ENCODE measurements at regions not wholly inside any gene's neighbourhood (a gene's known extent, or its start where the extent isn't known, plus 50 kb on each side); places are given as distances from the start of the nearest gene placed in this dataset.

DNA sequence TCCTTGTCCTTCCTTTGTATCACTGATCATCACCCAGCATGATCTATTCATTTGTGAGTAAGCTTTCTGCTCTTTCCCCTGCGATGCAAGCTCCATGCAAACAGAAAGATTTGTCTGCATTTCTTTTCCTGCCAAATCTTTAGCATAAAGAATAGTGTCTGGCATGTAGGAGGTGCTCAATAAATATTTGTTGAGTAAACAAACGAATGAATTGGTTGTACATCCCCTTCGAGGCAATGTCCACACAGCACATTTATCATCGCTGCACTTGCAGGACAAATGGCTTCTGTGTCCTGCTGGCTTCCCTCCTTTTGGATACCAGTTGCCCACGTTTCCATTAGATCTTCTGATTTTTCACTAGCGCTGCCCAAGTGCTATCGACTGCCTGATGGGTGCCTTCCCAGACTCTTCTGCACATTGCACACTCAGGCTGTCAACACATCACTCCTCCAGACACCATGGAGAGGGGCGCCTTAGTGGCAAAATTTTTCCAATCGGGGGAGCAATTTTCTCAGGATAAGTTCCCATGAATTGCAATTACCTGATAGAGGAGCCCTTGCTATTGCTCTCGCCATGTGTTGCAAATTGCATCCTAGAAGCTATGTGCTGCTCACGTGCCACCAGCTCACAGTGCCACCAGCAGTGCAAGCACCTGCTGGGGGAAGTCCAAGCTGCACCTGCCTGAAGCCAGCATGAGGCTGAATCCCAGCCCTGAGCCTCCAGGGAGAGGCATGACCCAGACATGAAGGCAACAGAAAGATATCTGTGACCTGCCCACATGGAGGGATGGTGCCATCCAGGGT lies 206.6 kb downstream of the KIF26A start:
- peak; percentile 7 for DNase-seq

DNA sequence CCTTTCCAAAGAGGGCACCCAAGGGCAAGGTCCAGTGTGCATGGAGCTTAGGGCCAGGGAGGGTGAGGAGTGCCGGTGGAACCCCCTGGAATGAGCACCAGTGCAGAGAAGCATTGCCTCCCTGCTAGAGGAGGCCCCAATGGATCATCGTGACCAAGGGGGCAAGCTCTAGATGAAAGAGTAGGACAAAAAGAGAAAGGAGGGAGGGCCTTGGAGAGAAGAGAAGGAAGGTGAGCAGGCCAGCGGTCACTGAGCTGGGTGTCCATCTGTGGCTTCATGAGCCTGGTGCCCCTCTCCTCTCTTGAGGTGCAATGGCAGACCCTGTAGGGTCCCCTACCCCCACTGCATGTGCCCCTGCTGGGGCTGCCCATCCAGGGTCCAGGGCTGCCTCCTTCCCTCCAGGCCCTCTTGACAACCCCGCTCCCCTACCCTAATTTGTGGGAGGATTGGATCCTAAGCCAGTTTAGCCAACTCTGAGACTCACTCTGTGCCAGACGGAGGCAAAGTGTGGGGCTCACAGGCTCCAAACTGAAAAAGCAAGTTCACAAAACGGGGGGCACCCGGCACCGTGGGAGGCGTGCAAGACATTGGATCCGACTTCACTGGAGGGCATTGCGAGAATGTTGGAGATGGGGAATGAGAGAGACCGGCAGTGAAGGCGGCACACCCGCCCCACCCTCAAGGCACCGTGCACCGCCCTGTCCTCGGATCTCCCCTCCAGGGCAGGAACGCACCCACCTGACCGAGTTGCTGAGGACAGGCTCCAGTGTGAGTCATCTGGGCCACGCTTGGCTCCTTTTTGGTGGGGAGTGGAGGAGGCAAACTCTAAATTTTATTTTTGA lies 207.5 kb downstream of the KIF26A start:
- no peak for DNase-seq

DNA sequence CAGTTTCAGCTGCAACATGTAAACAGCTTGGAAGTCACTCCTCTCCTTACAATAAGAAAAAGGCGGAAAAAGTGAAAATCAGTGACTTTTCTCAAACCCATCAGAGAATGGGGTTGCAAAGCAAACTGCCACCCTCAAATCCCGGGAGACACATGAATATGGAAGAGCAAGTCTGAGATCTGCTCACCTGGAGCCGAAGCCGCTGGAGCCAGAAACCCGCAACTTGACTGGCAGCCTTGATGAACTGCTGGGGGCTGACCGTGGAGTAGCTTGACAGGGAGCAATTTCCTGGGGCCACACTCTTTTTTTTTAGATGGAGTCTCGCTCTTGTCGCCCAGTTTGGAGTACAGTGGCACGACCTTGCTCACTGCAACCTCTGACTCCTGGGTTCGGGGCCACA lies 208.2 kb downstream of the KIF26A start:
- no peak for DNase-seq

DNA sequence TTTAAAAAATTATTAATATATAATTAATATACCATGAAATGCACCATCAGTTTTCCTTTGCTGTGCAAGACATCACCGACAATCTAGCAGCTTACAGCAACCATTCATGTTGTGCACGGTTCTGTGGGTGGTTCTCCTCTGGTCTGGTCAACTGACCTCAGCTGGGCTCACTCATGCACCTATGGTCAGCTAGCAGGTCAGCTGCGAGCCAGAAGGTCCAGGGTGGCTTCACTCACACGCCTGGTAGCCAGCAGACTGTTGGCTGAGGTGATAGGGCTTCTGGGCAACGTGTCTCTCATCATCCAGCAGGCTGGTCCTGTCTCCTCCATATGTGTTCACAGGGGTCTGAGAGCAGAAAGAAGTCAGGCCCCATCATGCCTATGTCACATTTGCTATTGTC lies 210.4 kb downstream of the KIF26A start:
- no peak for DNase-seq

DNA sequence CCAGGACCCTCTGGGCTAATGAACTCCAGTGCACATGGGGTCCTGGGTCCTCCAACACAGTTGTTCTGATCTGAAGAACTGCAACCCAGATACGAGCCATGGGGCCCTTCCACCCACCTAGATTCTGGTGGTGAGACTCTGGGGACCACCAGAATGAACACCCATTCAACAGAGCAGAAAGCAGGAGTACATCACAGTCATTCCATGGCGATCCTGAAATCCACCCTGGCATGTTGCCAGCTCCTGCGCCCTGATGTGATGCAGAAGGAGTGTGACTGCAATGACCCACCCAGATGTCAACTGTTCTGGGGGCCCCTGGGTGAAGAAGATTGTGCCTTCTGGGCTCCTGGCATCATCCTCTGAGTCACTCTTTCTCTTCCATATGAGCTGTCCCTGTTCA lies 211.6 kb downstream of the KIF26A start:
- DNase-seq = no peak

DNA sequence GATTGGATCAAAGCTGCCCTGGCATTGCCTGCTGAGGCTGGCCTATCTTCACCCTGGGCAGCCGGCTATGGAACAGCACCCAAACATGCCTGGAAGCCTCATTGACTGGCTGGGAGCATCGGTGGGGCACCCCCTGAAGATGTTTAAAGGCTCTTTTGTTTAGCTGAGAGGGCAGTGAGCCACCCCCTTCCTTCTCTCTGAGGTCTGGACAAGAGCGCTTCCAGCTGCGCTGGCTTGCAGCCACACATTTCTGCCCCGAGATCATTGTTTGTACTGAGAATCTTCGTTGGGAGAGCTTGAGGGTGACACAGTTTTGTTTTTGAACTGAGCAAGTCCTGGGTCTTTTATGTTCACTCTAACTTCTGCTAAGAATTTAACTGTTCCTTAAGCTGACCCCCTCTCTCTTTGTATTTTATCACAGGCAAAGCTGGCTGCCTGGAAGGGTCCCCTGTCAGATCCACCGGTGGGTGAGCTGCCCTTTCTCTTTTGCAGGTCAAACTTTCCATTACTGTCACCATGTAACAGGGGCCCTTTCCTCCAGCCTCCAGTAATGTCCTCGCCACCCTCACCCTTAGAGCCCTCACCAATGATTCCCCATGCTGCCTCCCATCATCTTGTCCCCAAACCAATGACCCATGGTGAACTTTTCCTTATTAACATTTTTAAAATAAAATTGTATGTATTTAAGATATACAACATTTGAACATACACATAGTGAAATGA lies 212.2 kb downstream of the KIF26A start:
- no peak for DNase-seq

DNA sequence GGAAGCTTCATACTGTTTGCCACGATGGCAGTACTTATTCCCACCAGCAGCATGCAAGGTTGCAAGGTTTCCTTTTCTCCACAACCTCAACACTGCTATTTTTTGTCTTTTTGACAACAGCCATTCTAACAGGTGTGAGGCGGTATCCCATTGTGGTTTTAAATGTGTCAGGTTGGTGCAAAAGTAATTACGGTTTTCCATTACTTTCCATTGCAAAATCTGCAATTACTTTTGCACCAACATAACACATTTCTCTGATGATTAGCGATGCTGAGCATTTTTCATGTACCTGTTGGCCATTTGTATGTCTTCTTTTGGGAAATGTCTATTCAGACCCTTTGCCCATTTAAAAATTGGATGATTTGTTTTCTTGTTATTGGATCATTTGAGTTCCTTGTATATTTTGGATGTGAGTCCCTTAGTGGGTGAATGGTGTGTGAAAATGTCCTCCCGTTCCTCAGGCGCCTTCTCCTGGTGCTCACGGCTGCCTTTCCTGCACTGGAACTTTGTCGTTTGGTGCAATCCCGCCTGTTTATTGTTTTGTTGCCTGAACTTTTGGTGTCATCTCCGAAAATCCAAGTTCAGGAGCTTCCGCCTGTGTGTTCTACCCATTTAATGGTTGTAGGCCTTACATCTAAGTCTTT lies 213.6 kb downstream of the KIF26A start:
- no peak for DNase-seq

DNA sequence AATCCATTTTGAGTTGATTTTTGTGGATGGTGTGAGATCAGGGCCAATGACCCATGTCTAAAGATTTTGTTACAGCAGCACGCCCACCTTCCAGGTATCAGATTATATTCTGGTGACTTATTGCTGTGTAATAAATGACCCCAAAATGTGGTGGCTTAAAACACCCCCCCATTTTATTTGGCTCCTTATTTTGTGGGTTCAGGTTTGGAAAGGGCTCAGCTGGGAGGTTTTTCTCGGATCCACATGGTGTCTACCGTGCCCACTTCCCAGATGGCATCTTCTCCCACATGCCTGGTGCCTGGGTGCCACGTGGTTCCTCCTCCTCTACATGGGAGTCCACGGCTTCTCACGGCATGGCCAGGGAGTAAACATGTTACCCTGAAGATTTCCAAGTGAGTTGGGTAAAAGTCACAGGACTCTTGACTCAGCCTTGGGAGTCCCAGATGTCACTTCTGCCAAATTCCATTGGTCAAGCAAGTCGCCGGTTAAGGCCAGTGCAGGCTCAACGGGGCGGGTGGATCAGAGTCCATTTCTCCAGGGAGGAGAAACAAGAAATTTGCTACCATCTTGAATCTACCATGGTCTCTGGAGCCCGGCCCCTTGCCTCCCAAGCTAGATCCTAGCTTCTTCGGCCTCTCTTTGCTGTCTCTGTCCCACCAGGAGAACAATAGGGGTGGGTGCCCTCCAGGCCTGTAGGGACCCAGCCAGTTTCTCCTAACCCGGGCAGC lies 214.3 kb downstream of the KIF26A start:
- no peak for DNase-seq

DNA sequence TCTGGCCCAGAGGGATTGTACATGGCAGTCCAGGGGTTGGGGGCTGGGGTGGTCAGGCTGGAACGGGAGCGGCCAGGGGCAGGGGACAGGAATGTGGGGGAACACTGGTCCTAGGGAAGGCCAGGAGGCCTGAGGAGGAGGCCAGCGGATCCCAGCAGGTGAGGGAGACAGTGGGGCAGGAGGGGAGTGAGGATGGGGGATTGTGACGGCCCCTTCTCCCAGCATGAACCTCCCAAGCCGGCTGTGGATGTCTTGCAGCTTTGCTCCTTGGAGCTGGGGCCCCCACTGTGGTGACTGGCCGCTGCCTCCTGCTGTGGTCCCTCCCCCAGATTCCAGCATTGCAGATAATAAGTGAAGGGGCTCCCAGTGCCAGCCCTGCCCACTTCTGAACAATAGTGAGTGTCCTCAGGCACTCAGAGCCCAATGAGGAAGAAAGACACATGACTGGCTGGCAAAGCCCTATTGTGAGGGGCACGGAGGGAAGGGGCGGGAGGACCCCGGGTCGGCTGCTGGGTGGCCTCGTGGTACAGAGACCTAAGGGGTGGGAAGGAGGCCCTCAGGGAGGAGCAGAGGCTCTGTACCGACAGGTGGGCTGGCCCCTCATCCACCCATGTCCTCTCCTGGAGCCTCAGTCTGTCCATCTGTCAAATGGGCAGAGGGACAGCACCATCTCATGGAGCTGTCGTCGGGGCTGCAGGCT lies 215.0 kb downstream of the KIF26A start:
- DNase-seq = no peak

DNA sequence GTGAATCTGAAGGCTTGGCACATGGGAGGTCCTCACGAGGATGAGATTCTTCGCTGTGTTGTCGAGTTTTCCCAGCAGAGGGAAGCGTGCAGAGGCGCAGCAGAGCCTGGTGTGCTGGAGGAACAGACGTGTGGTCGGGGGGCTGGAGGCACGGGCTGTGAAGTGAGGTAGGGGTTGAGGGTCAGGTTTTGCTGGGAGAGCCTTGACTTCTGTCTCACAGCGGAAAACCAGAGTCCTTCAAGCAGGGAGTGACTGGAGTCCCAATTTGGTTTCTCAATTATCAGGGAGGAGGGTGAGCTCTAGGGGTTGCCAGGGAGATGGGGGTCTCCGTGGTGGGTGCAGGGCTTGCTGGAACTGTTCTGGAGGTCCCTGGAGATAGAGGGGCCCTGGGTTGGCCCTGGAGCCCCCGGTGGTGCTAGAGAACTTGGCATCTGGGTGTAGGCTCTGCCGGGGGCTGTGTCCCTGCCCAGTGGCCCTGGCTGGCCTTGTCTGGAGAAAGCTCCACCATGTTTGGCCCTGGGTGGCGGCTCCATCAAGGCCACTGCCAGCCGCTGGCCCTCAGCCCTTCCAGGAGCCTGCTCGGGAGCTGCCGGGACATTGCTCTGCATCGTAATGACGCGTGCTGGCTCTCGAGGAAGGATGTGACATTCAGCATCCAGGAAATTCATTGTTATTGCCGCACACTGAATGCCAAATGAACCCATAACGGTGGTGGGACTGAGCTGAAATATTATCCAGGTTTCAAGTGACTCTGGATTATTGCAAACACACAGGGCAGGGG lies 215.7 kb downstream of the KIF26A start:
- DNase-seq = no peak

DNA sequence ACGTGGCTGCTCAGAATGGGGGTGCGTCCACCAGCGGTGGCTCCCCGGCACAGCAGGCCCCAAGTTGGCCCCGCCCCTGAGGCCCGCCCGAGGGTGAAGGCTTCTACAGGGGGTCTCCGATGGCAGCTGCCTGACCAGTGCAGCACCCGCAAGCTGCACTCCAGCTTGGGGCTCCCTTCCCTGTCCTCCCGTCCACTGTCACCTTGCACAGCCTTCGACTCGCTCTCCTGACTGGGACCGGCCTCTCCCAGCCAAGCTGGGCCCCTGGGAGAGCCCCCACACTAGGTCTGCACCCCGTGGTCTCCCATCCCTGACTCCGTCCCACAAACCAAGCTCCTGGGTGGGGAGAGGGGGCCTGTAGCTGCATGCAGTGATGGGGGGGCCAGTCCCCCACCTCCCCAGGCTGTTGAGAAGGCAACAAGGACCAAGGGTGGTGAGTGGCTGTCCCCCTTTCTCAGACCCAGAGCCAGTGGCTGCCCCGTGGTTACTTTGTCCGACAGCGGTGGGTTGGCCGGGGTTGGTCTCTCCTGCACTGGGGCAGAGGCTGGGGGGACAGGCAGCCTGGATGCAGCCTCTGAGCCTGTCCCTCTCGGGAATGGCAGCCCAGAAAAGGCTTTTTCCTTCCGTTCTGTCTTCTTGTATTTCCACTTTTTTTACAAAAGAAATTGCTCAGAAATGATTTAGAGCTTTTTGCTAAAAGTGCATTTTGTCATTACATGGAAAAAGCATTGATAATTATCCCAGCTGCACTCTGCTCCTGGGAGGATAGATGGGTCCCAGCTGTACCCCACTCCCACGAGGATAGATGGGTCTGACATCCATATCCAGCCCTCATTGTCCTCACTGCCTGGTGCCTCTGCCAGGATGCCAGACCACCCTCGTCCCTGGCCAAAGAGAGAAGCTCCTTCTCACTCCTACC lies 217.0 kb downstream of the KIF26A start:
- DNase-seq = no peak

DNA sequence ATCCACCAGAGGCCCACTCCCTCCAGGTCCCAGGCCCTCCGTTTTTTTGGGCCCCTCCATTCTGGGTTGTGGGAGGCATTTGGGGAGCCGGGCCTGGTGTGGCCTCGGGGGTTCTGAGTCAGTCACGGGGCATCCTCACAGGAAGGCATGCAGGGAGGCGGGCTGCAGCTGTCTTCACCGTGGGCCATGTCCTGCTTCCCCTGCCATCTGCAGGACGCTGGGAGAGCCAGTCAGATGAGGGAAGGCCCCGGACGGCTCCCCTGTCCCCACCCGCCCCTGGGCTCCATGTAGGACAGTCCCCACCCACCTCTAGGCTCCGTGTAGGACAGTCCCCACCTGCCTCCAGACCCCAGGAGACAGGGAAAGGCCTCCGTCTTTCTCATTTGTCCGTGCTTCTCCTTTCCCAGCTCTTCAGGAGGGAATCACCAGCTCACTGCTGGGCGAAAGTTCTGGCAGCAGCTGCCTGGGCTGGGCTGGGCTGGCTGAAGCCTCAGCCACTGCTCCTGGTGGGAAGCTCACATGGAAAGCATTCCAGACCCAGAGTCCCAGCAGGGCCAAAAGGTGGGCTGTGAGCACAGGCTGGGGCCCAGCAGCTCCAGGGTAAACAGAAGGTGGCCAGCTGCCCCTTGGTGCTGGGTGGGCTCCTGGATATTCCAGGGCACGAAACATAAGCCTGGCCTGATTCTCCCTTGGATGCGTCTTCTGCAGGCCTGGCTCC lies 217.8 kb downstream of the KIF26A start:
- DNase-seq = no peak

DNA sequence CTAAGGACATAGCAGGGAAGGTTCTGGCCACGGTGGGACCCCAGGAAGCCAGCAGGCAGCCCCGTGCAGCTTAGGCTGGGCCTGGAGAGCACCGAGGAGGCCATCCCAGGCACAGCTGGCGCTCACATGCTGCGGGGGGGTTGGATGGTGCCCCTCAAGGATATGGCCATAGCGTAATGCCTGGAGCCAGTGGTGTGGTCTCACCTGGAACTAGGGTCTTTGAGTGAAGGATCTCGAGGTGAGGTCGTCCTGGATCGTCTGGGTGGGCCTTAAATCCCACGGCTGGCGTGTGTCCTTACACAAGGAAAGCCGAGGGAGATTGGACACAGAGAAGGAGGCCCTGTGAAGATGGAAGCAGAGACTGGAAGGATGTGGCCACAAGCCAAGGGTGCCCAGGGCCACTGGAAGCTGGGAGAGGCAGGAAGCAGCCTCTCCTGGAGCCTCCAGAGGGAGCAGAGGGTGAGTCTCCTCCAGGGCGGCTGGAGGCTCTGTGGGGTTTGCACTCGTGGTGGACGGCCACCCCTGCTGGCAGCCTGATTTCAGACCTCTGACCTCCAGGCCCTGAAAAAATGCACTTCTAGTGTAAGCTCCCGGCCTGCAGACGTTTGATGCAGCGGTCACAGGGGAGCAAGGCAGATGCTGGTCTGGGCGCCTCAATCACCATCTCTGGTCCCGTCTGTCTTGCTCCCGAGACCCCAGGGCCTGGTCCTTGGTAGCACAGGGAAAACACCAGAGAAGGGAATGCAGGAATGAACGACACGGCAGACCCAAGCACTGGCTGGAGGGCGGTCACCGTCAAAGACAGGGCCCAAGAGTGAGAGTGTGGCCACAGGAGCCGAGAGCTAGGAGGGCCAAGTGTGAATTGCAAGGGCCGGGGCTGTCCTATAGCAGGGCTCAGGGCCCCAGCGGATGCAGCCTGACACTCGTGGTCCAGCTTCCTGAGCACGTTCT lies 218.6 kb downstream of the KIF26A start:
- no peak for DNase-seq

DNA sequence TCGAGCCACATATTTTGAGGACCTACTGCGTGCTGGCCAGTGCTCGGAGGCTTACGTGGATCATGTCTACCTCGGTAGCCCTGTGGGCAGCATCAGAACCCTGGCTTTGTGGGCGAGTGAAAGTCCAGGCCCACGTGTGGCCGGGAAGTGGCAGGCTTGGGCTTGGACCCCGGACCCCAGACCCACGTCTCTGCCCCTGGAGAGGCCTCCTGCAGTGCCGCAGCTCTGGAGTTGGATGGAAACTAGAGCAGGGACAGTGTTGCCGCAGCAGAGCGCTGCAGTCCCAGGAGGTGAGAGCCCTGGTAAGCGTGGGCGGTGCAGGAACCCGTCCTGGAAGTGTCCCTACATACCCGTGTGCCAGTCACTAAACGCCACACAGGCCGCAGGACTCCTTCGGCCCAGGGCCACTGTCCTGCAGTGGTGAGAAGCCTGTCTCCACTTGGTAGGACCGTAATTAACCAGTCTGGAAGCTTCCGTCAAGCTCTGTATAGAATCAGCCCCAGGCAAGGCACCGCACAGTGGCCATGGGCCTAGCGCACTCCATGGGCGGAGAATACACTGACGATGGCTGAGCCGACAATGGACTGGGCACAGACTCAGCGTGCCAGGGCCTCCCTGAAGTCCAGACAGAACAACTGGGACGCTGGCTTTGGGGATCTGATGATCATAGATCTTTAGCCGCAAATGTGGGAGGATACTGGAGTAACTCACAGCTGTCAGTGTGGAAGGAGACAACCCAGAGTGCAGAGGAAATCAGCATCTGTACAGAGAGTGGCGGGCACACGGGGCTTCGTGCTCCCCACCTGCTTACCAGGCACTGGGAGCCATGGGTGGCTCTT lies 219.5 kb downstream of the KIF26A start:
- no peak for DNase-seq

DNA sequence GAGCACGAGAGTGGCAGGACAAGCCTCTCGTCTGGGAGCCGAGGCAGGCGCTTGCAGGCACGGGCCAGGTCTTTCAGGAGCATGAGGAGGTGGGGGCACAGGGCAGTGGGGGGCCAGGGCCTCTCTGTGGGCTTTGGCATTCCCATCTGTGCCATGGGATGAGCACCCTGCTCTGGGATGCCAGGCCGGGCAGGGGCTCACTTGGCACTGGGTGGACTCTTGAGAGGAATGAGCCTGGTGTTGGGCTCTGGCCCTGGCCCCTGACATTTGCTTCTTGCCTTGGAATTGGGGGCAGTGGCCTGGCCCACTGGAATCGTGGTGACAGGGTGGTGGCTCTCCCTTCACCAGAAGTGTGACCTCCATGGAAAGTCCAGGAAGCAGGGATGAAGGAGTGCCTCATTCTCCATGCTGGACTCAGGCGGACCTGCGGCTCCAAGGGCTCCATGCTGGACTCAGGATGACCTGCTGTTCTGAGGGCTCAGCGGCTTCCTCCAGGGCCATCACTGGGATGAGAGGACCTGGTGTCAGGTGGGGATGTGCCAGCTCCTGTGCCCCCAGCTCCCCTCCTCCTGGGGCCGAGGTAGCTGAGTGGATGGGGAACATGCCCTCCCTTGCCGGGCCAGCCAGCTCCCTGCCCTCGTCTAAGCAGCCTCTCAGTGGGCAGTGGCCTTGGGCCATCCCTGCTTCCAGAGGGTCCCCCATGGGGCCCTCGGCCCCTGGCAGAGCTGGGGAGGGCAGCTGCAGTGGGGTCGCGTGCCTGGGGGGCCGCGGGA lies 220.3 kb downstream of the KIF26A start:
- no peak for DNase-seq
